NCI-H748 (cell line): ENCODE measurements at regions not wholly inside any gene's neighbourhood (a gene's known extent, or its start where the extent isn't known, plus 50 kb on each side); places are given as distances from the start of the nearest gene placed in this dataset.
"Not testable (repeated sequence)": the region's sequence is repeated elsewhere in the genome, so short reads cannot be mapped to it uniquely, and the experiment has no call there.

Experiments
- DNase-seq: peaks from one replicate; lab custom pipeline; 2025; ENCODE audit not compliant: unreplicated experiment; lab: John Stamatoyannopoulos, UW

DNA sequence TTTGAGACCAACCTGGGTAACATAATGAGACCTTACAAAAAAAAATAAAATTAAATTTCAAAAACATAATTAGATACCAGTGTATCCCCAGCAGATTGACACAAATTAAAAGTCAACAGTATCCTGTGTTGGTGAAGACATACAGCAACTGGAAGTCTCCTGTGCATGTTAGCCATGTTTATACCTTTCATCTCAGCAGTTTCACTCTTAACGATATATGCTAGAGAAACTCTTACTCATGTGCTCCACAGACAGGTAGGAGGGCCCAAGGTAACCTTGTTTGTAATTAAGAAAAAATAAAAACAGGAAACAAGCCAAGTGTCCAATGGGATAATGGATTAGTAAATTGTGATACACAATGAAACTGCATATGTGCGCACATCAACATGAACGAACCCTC is 50.1 kb upstream of the N4BP3 start:
- no peak for DNase-seq

GRCh38 chr5:178058321-178059012 is 54.9 kb upstream of the N4BP3 start:
- peak; percentile 94 for DNase-seq

DNA sequence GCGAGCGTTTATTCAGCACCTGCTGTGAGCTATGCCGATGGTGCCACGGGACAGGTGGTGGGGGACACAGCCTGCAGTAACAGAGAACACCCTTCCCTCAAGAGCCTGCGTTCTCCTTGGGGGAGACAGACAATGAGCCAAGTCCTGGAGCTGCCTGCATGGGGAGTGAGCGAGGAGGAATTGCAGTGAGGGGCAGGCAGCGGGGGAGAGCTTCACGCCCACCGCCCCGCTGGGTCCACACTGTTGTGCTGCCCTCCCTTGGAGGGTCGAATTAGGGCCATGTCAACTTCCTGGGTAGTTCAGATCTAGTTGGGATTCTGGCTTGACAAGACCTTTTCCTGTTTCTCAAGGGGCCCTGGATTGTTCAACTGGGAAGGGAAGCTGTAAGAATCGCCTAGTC is 55.5 kb upstream of the N4BP3 start:
- peak; percentile 50 for DNase-seq

GRCh38 chr5:178056935-178057334 is 56.4 kb upstream of the N4BP3 start:
- peak; percentile 29 for DNase-seq

GRCh38 chr5:178055536-178055935 is 57.8 kb upstream of the N4BP3 start:
- not testable (repeated sequence) for DNase-seq

DNA sequence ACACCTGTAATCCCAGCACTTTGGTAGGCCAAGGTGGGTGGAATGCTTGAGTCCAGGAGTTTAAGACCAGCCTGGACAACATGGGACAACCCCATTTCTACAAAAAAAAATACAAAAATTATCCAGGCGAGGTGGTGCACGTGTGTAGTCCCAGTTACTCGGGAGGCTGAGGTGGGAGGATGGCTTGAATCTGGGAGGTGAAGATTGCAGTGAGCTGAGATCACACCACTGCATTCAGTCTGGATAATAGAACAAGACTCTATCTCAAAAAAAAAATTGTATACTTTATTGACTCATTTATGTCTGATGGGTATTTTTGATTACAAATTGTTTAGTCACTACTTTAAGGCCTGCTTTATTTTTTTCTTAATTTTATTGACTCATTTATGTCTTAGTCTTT is 56.0 kb upstream of the PROP1 start:
- DNase-seq: not testable (repeated sequence)

DNA sequence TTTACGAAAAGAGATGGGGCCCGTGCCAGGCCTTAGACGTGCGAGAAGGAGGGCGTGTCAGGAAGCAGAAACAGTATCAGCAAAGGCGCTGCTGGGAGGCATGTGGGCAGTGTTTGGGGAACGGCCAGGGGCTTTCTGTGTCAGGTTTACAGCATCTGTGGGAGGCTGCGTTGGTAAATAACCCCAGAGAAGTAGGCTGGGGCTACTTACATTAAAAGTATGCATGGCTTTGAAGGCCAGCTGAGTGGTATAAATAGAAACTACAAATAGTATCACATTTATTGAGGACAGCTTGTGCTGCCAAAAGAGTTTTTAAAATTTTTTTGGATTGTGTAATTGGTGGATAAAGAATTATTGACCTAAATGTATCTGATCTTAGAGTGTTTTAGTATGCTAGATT is 54.8 kb upstream of the PROP1 start:
- DNase-seq: not testable (repeated sequence)

DNA sequence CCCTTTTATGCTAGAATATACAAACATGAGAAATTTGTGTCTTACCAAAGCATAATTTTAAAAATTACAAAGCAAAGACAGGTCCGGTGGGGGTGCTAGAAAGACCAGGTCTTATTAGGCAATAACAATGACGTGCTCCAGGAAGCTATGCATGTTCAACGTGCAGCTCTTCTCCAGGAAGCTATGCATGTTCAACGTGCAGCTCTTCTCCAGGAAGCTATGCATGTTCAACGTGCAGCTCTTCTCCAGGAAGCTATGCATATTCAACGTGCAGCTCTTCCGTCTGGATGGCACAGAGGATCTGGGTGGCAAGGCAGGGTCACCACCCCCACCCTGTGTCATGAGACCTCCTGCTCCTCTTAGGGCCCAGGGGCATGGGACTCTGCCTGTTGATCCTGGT is 51.9 kb upstream of the PROP1 start:
- DNase-seq: not testable (repeated sequence)

DNA sequence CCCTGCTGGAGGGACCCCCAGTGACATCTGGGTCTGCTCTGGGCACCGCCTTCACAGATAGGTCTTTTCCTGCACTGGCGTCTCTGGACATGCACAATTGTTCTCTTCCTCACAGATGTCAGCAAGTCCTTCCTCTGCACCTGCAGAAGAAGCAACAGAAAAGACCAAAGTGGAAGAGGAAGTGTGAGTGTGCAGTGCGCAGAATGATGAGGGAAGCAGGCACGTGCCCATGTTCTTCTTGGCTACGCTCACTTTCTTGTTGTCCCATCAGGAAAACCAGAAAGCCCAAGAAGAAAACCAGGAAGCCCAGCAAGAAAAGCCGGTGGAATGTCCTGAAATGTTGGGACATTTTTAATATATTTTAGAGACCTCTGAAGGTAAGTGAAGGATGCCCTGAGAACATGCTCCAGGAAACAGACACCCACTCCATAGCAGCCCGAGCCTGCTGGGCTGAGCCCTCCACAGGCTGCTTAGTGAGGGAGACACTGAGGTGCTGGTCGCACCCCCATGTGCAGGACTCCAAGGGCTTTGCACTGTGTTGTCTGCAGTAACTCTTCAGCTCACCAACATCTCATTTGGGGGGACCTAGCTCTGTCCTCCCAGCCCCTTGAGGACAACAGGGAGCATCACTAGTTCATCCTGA is 50.8 kb upstream of the PROP1 start:
- DNase-seq: not testable (repeated sequence)

- not testable (repeated sequence) for DNase-seq
Measured at GRCh38 chr5:178045963-178046362, 49.9 kb upstream of the PROP1 start.
